Mesodermal cell (in vitro differentiated cells): ENCODE measurements at regions not wholly inside any gene's neighbourhood (a gene's known extent, or its start where the extent isn't known, plus 50 kb on each side); places are given as distances from the start of the nearest gene placed in this dataset.
"Not testable (repeated sequence)": the region's sequence is repeated elsewhere in the genome, so short reads cannot be mapped to it uniquely, and the experiment has no call there.

Source experiments
- H3K27ac ChIP-seq: 2 replicates; pipeline ENCODE4 v1.7.0; 2013; ENCODE audit warnings: mild to moderate bottlenecking, low read depth, low read length, moderate library complexity; ENCODE audit not compliant: severe bottlenecking
- H3K36me3 ChIP-seq: 2 replicates; pipeline ENCODE4 v1.7.1; 2013; ENCODE audit warnings: mild to moderate bottlenecking, low read length, moderate library complexity; ENCODE audit not compliant: control insufficient read depth, insufficient read depth
- H3K4me1 ChIP-seq: one replicate; pipeline ENCODE4 v1.7.1; 2013; ENCODE audit warnings: mild to moderate bottlenecking, low read length; ENCODE audit not compliant: insufficient read depth, control insufficient read depth, poor library complexity, severe bottlenecking
- H3K4me3 ChIP-seq: 2 replicates; pipeline ENCODE4 v1.7.0; 2013; ENCODE audit warnings: low read length, control low read depth, mild to moderate bottlenecking; ENCODE audit not compliant: insufficient read depth, poor library complexity, severe bottlenecking; ENCODE audit errors: extremely low read depth
- H3K9me3 ChIP-seq: 2 replicates; pipeline ENCODE4 v1.7.1; 2013; ENCODE audit warnings: mild to moderate bottlenecking, low read length, moderate library complexity; ENCODE audit not compliant: control insufficient read depth
- WGBS, 2 experiments: methylation state at CpG; one replicate each; pipeline ENCODE4 v1.1.5; 2013; ENCODE audit warnings: missing lambda C conversion rate in 2 of 2; ENCODE audit not compliant: insufficient coverage in 2 of 2; 5-methylcytosine and 5-hydroxymethylcytosine counted together

GRCh38 chr18:38491195-38491594, 925.6 kb upstream of the CELF4 start:
- no peaks in the 10 kb centered on the region for H3K36me3 ChIP-seq
- 86 to 100% methylated on average over 1 to 2 of the region's 4 CpGs for WGBS, 2 experiments
- no peaks in the 10 kb centered on the region for H3K4me1 ChIP-seq
- no peaks in the 10 kb centered on the region for H3K9me3 ChIP-seq
- no peak overlapping the region for H3K27ac ChIP-seq
- no peak overlapping the region for H3K4me3 ChIP-seq

DNA sequence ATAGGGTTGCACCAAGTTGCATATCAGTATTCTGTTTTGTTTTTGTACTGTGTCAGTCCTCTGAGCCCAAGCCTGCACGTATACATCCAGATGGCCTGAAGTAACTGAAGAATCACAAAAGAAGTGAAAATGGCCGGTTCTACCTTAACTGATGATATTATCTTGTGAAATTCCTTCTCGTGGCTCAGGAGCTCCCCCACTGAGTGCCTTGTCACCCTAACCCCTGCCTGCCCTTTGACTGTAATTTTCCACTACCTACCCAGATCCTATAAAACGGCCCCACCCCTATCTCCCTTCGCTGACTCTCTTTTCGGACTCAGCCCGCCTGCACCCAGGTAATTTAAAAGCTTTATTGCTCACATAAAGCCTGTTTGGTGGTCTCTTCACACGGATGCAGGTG, 924.1 kb upstream of the CELF4 start:
- not testable (repeated sequence) for H3K4me1 ChIP-seq, H3K9me3 ChIP-seq, H3K27ac ChIP-seq, H3K4me3 ChIP-seq, H3K36me3 ChIP-seq
- 50 to 61% methylated on average over 3 to 5 of the region's 8 CpGs for WGBS, 2 experiments

GRCh38 chr18:38487521-38487920, 921.9 kb upstream of the CELF4 start:
- 80% methylated on average over 1 of the region's 2 CpGs; no CpG with 5 or more reads in 1 of the 2 experiments for WGBS, 2 experiments
- H3K4me3 ChIP-seq = no peak overlapping the region
- H3K4me1 ChIP-seq = no peaks in the 10 kb centered on the region
- no peak overlapping the region for H3K27ac ChIP-seq
- no peaks in the 10 kb centered on the region for H3K9me3 ChIP-seq
- no peaks in the 10 kb centered on the region for H3K36me3 ChIP-seq

GRCh38 chr18:38483326-38483725, 917.7 kb upstream of the CELF4 start:
- H3K36me3 ChIP-seq = no peaks in the 10 kb centered on the region
- H3K27ac ChIP-seq = no peak overlapping the region
- H3K4me3 ChIP-seq = no peak overlapping the region
- H3K4me1 ChIP-seq = no peaks in the 10 kb centered on the region
- no peaks in the 10 kb centered on the region for H3K9me3 ChIP-seq
- WGBS, 2 experiments = 100% methylated on average over 1 of the region's 5 CpGs; no CpG with 5 or more reads in 1 of the 2 experiments

DNA sequence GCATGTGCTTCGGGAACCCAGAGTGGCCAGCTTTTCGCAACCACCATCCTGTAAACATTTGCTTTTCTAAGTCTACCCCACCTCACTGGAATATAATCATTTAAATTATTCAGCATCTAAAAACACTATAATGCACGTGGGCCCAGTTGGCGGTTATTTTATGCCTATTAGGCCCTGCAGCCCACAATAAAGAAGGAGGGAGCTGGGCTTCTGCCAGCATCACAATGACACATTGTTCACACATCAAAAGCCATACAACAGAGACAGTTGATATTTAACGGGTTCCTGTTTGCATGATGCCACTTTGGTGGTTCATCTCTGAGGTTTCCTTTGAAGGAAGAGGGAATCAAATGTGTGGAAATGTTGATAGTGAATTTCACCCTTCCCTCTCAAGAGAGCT, 916.0 kb upstream of the CELF4 start:
- Histone ChIP-seq H3K36me3 (no peaks in the 10 kb centered on the region), H3K27ac (no peak overlapping the region), H3K4me1 (no peaks in the 10 kb centered on the region), H3K9me3 (no peaks in the 10 kb centered on the region), H3K4me3 (no peak overlapping the region)
- 20 to 83% methylated on average over 1 to 2 of the region's 5 CpGs for WGBS, 2 experiments

DNA sequence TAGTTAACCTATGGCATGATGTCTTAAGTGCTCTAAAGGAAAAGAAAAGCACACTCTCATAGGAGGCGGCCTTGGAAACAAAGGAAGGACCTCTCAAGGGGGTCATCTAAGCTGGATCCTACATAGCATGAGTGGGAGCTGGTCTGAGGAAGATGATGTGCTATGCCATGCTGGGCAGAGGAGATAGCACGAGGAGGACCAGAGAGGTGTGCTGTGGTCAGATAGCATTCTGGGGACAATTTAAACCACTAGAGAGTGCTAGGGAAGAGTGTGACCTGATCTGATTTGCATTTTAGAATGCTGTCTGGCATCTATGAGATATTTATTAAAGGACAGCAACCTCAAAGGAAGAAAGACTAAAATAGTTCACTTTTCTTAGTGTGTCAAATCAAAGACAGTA, 910.1 kb upstream of the CELF4 start:
- Histone ChIP-seq H3K4me1 (no peaks in the 10 kb centered on the region), H3K27ac (no peak overlapping the region), H3K36me3 (no peaks in the 10 kb centered on the region), H3K4me3 (no peak overlapping the region), H3K9me3 (no peaks in the 10 kb centered on the region)
- WGBS, 2 experiments = 92 to 93% methylated on average over 2 of the region's 2 CpGs

DNA sequence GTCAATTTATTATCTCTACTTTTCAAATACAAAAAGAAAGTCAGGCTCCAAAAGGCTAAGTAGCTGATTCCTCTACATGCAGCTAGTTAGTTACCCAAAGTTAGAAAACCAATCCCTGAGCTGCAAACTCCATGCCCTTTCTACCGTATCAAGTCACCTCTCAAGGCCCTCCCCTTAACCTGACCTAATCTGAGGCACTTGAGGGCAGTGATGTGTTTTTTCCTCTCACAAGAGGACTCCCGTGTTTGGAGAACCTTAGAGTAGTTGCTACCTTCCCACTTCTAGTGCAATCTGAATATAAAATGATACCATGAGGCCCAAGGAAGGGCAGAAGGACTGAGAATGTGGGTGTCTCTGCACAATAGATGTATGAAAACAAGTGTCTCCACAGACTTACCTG, 907.9 kb upstream of the CELF4 start:
- Histone ChIP-seq H3K4me3 (no peak overlapping the region), H3K9me3 (no peaks in the 10 kb centered on the region), H3K36me3 (no peaks in the 10 kb centered on the region), H3K27ac (no peak overlapping the region), H3K4me1 (no peaks in the 10 kb centered on the region)
- WGBS, 2 experiments = 86% methylated on average over 2 of the region's 2 CpGs; no CpG with 5 or more reads in 1 of the 2 experiments

DNA sequence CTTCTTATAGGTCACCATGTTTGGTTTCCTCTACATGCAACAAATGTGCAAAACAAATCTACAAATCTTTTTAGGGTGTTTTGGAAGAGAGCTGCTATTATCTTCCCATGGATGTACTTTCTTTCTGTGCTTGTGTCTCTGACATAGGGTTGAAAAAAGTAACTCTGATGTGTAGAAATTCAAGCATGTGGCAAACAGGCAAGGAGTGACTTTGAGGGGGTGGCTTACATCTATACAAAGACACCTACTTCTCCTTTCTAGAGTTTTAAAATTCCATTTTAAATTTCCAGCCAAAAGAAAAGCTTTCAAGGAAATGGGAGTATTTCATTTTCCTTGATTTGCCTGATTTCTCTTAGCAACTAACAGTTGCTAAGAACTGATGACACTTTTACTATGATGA, 904.8 kb upstream of the CELF4 start:
- Histone ChIP-seq H3K36me3 (no peaks in the 10 kb centered on the region), H3K4me3 (no peak overlapping the region), H3K27ac (no peak overlapping the region), H3K4me1 (no peaks in the 10 kb centered on the region), H3K9me3 (no peaks in the 10 kb centered on the region)

- H3K9me3 ChIP-seq = no peaks in the 10 kb centered on the region
- H3K4me3 ChIP-seq = no peak overlapping the region
- H3K27ac ChIP-seq = no peak overlapping the region
- WGBS, 2 experiments = 89% methylated on average over 2 of the region's 2 CpGs; no CpG with 5 or more reads in 1 of the 2 experiments
- H3K36me3 ChIP-seq = no peaks in the 10 kb centered on the region
- no peaks in the 10 kb centered on the region for H3K4me1 ChIP-seq
Measured at GRCh38 chr18:38466426-38466825, 900.8 kb upstream of the CELF4 start.

DNA sequence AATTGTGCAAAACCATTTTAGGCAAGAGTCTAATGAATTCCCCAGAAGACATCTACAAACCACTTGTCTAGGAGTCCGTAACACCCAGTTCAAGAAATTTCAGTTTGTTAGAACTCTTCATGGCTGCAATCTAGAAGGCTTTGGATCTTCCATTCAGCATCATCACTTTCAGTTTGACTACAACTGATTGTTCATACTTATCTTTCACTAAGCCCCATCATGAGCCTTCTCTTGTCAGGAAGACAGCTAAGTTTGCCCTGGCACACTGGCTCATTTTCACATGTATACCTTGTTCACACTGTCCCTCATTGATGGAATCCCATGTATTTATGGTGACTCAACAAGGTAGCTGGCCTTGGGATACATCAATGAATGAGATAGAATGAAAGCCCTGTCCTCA, 898.4 kb upstream of the CELF4 start:
- no peaks in the 10 kb centered on the region for H3K9me3 ChIP-seq
- H3K36me3 ChIP-seq = no peaks in the 10 kb centered on the region
- no peak overlapping the region for H3K4me3 ChIP-seq
- WGBS, 2 experiments = 92 to 100% methylated on average over 1 of the region's 1 CpG
- H3K27ac ChIP-seq = no peak overlapping the region
- H3K4me1 ChIP-seq = no peaks in the 10 kb centered on the region

DNA sequence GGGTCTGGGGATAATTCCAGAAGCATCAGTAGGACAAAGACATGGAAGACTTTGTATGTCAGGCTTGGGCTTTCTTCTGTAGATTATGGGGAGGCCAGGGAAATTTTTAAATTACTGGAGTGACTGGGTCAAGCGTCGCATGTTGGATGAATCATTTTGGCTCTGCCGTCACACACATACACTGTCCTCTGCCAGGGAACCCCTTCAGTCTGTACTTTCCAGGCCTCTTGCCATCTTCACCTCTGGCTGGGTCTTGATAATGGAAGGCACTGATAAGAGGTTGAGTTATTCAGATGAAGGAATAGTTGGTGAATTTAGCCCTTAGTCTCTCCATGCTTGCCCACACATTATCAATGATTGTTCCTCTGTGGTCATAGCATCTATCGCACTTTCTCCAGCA, 895.1 kb upstream of the CELF4 start:
- Histone ChIP-seq H3K4me1 (no peaks in the 10 kb centered on the region), H3K4me3 (no peak overlapping the region), H3K27ac (no peak overlapping the region), H3K36me3 (no peaks in the 10 kb centered on the region), H3K9me3 (no peaks in the 10 kb centered on the region)
- 93 to 100% methylated on average over 1 to 3 of the region's 4 CpGs for WGBS, 2 experiments
